Stimulated activated memory B cell treated with anti-CD40 and anti-IgM and Interleukin-4, amounts not matched to agents 10 μg/mL and 1 μg/mL and 100 μg/mL, for 72 hours (primary cell): ENCODE measurements at regions not wholly inside any gene's neighbourhood (a gene's known extent, or its start where the extent isn't known, plus 50 kb on each side); places are given as distances from the start of the nearest gene placed in this dataset.
"Not testable (repeated sequence)": the region's sequence is repeated elsewhere in the genome, so short reads cannot be mapped to it uniquely, and the experiment has no call there.

Experiments used
- ATAC-seq: fragments of 150-1000 bp; cut with Tn5 transposase; 2 replicates; pipeline ENCODE4 v1.10.0; 2021
- H3K27ac Mint-ChIP-seq: one replicate; pipeline ENCODE4 v1.8.0; 2022; ENCODE audit warnings: mild to moderate bottlenecking, mixed read lengths
- H3K27me3 Mint-ChIP-seq: one replicate; pipeline ENCODE4 v1.8.0; 2022; ENCODE audit warnings: mixed read lengths
- H3K36me3 Mint-ChIP-seq: one replicate; pipeline ENCODE4 v1.8.0; 2022; ENCODE audit warnings: mixed read lengths
- H3K4me1 Mint-ChIP-seq: one replicate; pipeline ENCODE4 v1.8.0; 2022; ENCODE audit warnings: mixed read lengths
- H3K4me3 Mint-ChIP-seq: one replicate; pipeline ENCODE4 v1.8.0; 2022; ENCODE audit warnings: mild to moderate bottlenecking, moderate library complexity, mixed read lengths
- H3K9me3 Mint-ChIP-seq: one replicate; pipeline ENCODE4 v1.8.0; 2022; ENCODE audit warnings: mixed read lengths

DNA sequence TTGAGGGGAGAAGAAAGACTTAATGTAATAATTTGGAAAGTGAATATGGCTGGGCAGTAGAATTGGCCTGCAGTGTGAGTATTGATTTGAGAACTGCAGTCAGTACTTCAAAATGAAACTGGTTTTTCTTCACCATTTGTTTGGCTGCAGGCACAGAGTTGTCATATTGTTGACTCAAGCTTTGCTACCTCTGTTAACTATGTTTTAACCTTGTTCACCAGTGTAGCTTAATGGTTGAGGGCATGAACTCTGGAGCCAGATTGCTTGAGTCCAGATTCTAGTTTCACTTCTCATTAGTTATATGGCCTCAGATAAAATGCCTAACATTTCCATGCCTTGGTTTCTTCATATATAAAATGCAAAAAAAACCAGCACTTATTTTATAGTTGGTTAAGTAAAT, 64.1 kb downstream of the CFAP44 start:
- Mint-ChIP-seq H3K4me3 (no peak overlapping the region), H3K27me3 (no peaks in the 10 kb centered on the region), H3K27ac (no peak overlapping the region), H3K9me3 (no peaks in the 10 kb centered on the region), H3K36me3 (peaks cover 29% of the 10 kb centered on the region), H3K4me1 (no peaks in the 10 kb centered on the region)
- no peak for ATAC-seq

DNA sequence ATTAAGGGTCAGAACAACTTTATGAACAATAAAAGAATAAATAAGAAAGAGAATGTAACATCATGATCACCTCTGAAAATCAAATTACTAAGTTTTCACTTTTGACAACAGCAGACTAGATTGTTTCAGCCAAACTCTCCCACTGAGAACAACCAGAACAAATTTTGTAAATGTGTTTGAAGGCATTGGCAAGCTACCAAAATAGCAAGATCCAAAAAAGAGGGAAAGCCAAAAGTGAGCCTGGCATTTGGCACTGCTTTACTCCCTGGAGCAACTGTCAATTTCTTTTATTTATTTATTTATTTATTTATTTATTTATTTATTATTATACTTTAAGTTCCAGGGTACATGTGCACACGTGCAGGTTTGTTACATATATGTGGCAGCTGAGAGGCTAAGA, 67.2 kb downstream of the CFAP44 start:
- no peak for ATAC-seq
- Mint-ChIP-seq H3K27me3 (no peaks in the 10 kb centered on the region), H3K4me3 (no peak overlapping the region), H3K27ac (no peak overlapping the region), H3K4me1 (no peaks in the 10 kb centered on the region), H3K9me3 (peaks cover 3% of the 10 kb centered on the region), H3K36me3 (peaks cover 34% of the 10 kb centered on the region)

DNA sequence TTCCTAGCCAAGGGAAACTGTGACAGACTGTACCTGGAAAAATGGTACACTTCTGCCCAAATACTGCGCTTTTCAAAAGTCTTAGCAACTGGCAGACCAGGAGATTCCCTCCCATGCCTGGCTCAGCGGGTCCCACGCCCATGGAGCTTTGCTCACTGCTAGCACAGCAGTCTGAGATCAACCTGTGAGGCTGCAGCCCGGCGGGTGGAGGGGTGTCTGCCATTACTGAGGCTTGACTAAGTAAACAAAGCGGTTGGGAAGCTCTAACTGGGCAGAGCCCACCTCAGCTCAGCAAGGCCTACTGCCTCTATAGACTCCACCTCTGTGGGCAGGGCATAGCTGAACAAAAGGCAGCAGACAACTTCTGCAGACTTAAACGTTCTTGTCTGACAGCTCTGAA, 74.5 kb downstream of the CFAP44 start:
- ATAC-seq, H3K27ac Mint-ChIP-seq, H3K4me3 Mint-ChIP-seq, H3K9me3 Mint-ChIP-seq, H3K27me3 Mint-ChIP-seq, H3K4me1 Mint-ChIP-seq: not testable (repeated sequence)
- peaks cover 57% of the 10 kb centered on the region for H3K36me3 Mint-ChIP-seq

DNA sequence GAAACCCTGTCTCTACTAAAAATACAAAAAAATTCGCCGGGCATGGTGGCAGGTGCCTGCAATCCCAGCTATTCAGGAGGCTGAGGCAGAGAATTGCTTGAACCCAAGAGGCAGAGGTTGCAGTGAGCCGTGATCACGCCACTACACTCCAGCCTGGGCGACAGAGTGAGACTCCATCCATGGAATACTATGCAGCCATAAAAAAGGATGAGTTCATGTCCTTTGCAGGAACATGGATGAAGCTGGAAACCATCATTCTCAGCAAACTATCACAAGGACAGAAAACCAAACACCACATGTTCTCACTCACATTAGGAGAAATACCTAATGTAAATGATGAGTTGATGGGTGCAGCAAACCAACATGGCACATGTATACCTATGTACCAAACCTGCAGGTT, 86.0 kb downstream of the CFAP44 start:
- H3K9me3 Mint-ChIP-seq, ATAC-seq, H3K4me3 Mint-ChIP-seq, H3K27me3 Mint-ChIP-seq, H3K27ac Mint-ChIP-seq, H3K4me1 Mint-ChIP-seq: not testable (repeated sequence)
- H3K36me3 Mint-ChIP-seq, result peaks cover 19% of the 10 kb centered on the region

DNA sequence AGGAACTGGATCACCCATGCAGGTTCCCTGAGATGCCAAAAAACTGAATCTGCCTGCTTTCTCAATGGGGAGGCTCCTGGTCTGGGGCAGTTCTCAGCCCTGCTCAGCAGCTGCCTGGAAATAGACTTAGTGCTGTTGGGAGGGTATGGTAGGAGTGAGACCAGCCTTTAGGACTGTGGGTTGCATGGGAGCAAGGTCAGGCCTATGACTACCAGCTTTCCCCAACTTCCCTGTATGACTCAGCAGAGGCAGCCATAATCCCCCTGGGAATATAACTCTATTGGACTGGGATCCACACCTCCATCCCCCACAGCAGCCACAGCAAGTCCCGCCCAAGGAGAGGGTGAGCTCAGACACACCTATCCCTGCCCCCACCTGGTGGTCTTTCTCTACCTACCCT, 87.0 kb downstream of the CFAP44 start:
- H3K27me3 Mint-ChIP-seq, result no peaks in the 10 kb centered on the region
- no peaks in the 10 kb centered on the region for H3K4me1 Mint-ChIP-seq
- H3K9me3 Mint-ChIP-seq, result no peaks in the 10 kb centered on the region
- H3K36me3 Mint-ChIP-seq, result peaks cover 25% of the 10 kb centered on the region
- H3K4me3 Mint-ChIP-seq, result no peak overlapping the region
- no peak overlapping the region for H3K27ac Mint-ChIP-seq
- ATAC-seq, result no peak

DNA sequence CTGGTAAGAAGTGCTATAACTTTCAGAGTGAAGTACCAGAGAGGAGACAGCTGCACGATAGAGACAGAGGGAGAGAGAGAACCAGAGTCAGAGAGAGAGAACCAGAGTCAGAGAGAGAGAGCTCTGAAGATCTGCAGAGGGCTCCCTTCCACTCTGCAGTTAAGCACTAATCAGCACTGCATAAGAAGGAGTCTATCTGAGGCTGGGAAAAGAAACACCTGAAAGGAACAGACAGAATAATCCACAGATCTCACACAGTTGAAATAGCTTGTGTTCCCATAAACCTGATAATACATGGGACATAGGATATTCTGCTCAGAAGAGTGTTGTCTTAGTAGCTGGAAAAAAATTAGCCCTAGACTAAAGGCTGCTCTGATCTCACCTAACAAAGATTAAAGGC, 87.6 kb downstream of the CFAP44 start:
- ATAC-seq, result no peak
- Mint-ChIP-seq H3K9me3 (no peaks in the 10 kb centered on the region), H3K4me1 (no peaks in the 10 kb centered on the region), H3K36me3 (peaks cover 25% of the 10 kb centered on the region), H3K27me3 (no peaks in the 10 kb centered on the region), H3K4me3 (no peak overlapping the region), H3K27ac (no peak overlapping the region)

DNA sequence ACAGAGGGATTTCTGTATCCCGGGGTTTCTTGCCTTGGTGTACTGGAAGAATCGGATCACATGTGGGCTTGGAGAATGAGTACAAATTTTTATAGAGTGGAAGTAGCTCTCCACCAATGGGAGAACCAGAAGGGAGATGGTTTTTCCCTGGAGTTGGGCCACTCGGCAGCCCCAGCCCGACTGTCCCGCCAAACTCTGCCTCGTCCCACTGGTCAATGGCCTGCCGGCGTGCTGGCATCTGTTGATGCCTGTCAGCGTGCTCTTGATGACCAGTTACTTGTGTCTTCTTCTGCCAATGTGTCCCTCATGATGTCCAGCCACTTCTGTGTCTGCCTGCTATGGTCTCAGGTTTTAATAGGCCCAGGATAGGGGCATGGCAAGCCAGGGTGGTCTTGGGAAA, 100.5 kb downstream of the CFAP44 start:
- H3K36me3 Mint-ChIP-seq, result no peaks in the 10 kb centered on the region
- no peak for ATAC-seq
- H3K27me3 Mint-ChIP-seq, result no peaks in the 10 kb centered on the region
- H3K4me3 Mint-ChIP-seq, result no peak overlapping the region
- H3K27ac Mint-ChIP-seq, result no peak overlapping the region
- H3K9me3 Mint-ChIP-seq, result no peaks in the 10 kb centered on the region
- peaks cover 7% of the 10 kb centered on the region for H3K4me1 Mint-ChIP-seq

DNA sequence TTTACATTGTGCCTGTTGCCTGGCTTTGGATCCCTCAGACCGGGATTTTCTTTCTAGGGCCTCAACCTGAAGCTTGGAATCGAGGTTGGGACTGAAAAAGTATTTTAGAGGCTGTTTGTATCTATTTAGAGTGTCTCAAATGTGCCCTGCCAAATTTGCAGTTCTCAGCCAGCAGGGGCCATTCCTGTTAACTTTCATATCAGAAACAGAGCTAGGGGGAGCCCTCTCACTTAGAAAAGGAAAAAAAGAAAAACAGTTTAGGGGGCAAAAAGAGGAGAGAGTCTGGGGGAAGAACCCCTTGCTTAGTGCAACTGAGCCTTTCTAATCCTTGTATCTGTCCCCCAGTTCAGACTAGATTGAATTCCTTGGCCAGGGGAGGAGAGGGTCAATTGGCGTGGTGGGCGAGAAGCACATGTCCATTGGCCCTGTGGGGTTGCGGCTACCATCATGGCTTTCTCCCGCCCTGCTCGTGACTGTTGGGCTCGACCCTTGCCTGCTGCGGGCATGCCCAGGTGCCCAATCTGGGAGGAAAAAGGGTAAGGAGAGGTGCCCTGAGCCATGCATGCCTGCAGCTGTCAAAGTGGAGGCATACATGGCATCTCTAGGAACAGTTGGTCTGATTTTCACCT, 101.6 kb downstream of the CFAP44 start:
- H3K27ac Mint-ChIP-seq, result no peak overlapping the region
- peaks cover 4% of the 10 kb centered on the region for H3K36me3 Mint-ChIP-seq
- no peak overlapping the region for H3K4me3 Mint-ChIP-seq
- peaks cover 7% of the 10 kb centered on the region for H3K4me1 Mint-ChIP-seq
- no peaks in the 10 kb centered on the region for H3K9me3 Mint-ChIP-seq
- no peak for ATAC-seq
- no peaks in the 10 kb centered on the region for H3K27me3 Mint-ChIP-seq
